ENCODE measurements at regions not wholly inside any gene's neighbourhood (a gene's known extent, or its start where the extent isn't known, plus 50 kb on each side); places are given as distances from the start of the nearest gene placed in this dataset.

- ATAC-seq (no peak), DNase-seq (ENCODE audit: low spot score) (no peak)
- H3K27me3 Mint-ChIP-seq (ENCODE audit: insufficient read depth, low read depth, poor library complexity), result no peaks in the 10 kb centered on the region
- no peaks in the 10 kb centered on the region for H3K79me2 ChIP-seq (replicated peaks; ENCODE audit: insufficient read depth)
- H3K4me3 ChIP-seq, result no peak overlapping the region
- no peaks in the 10 kb centered on the region; the same call in 2 of the 3 replicates for H3K4me1 Mint-ChIP-seq
- H3K4me2 ChIP-seq, result no peak overlapping the region
- no peaks in the 10 kb centered on the region; the same call in 1 of the 3 replicates for H3K9me3 Mint-ChIP-seq
- no peak overlapping the region for H3K27ac ChIP-seq (ENCODE audit: low read depth)
- H3K27ac Mint-ChIP-seq, result no peak overlapping the region
- no peaks in the 10 kb centered on the region for H4K20me1 ChIP-seq (replicated peaks; ENCODE audit: insufficient read depth)
- no peak overlapping the region for H3K4me3 Mint-ChIP-seq
- H3K27me3 ChIP-seq (ENCODE audit: insufficient read depth), result no peaks in the 10 kb centered on the region
- H3K36me3 ChIP-seq (ENCODE audit: insufficient read depth), result no peaks in the 10 kb centered on the region
- TF ChIP-seq EZH2 (IDR thresholded peaks at IDR 0.05; ENCODE audit: low read depth, unreplicated experiment), result no peak
- TF ChIP-seq NANOG (IDR thresholded peaks at IDR 0.05; ENCODE audit: borderline replicate concordance), result no peak
- no peak for TF ChIP-seq ZNF462 (CRISPR knock-in tag; IDR thresholded peaks at IDR 0.05)
- no peak for TF ChIP-seq STAT1 (IDR thresholded peaks at IDR 0.05; ENCODE audit: unreplicated experiment)
- TF ChIP-seq, protein P1, sequence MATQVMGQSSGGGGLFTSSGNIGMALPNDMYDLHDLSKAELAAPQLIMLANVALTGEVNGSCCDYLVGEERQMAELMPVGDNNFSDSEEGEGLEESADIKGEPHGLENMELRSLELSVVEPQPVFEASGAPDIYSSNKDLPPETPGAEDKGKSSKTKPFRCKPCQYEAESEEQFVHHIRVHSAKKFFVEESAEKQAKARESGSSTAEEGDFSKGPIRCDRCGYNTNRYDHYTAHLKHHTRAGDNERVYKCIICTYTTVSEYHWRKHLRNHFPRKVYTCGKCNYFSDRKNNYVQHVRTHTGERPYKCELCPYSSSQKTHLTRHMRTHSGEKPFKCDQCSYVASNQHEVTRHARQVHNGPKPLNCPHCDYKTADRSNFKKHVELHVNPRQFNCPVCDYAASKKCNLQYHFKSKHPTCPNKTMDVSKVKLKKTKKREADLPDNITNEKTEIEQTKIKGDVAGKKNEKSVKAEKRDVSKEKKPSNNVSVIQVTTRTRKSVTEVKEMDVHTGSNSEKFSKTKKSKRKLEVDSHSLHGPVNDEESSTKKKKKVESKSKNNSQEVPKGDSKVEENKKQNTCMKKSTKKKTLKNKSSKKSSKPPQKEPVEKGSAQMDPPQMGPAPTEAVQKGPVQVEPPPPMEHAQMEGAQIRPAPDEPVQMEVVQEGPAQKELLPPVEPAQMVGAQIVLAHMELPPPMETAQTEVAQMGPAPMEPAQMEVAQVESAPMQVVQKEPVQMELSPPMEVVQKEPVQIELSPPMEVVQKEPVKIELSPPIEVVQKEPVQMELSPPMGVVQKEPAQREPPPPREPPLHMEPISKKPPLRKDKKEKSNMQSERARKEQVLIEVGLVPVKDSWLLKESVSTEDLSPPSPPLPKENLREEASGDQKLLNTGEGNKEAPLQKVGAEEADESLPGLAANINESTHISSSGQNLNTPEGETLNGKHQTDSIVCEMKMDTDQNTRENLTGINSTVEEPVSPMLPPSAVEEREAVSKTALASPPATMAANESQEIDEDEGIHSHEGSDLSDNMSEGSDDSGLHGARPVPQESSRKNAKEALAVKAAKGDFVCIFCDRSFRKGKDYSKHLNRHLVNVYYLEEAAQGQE (IDR thresholded peaks at IDR 0.05; ENCODE audit: unreplicated experiment), result no peak
- no peak for TF ChIP-seq JUNB (IDR thresholded peaks at IDR 0.05; ENCODE audit: unreplicated experiment)
- TF ChIP-seq, protein P2, sequence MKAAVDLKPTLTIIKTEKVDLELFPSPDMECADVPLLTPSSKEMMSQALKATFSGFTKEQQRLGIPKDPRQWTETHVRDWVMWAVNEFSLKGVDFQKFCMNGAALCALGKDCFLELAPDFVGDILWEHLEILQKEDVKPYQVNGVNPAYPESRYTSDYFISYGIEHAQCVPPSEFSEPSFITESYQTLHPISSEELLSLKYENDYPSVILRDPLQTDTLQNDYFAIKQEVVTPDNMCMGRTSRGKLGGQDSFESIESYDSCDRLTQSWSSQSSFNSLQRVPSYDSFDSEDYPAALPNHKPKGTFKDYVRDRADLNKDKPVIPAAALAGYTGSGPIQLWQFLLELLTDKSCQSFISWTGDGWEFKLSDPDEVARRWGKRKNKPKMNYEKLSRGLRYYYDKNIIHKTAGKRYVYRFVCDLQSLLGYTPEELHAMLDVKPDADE (IDR thresholded peaks at IDR 0.05), result no peak
- TF ChIP-seq CREB1 (CRISPR knock-in tag; IDR thresholded peaks at IDR 0.05; ENCODE audit: low read depth), result no peak
- TF ChIP-seq EZH2phosphoT487 (IDR thresholded peaks at IDR 0.05; ENCODE audit: unreplicated experiment), result no peak
- TF ChIP-seq ZNF114 (CRISPR knock-in tag; IDR thresholded peaks at IDR 0.05), result no peak
- TF ChIP-seq ZNF331 (CRISPR knock-in tag; IDR thresholded peaks at IDR 0.05; ENCODE audit: low read depth), result no peak
- no peak for TF ChIP-seq POLR2AphosphoS5 (IDR thresholded peaks at IDR 0.05; ENCODE audit: low read depth)
- TF ChIP-seq CTCF (conservative IDR thresholded peaks at IDR 0.05; ENCODE audit: low read depth in 2 of 2), result no peak
- H3K9me2 ChIP-seq (ENCODE audit: insufficient read depth), result peaks cover 12% of the 10 kb centered on the region; the same call in 1 of the 2 replicates
- no peaks in the 10 kb centered on the region for H3K4me1 ChIP-seq (ENCODE audit: insufficient read depth)
- H2AFZ ChIP-seq, result no peak overlapping the region
- no peaks in the 10 kb centered on the region for H3K36me3 Mint-ChIP-seq (ENCODE audit: low read depth)
- H3F3A ChIP-seq (replicated peaks; ENCODE audit: low read depth), result no peaks in the 10 kb centered on the region
Measured at GRCh38 chr14:65867333-65867732, 454.8 kb downstream of the FUT8 start.
